NCI-H69 (cell line): ENCODE measurements at regions not wholly inside any gene's neighbourhood (a gene's known extent, or its start where the extent isn't known, plus 50 kb on each side); places are given as distances from the start of the nearest gene placed in this dataset.

ENCODE experiments used
- DNase-seq: peaks from one replicate; lab custom pipeline; 2025; lab: John Stamatoyannopoulos, UW

DNA sequence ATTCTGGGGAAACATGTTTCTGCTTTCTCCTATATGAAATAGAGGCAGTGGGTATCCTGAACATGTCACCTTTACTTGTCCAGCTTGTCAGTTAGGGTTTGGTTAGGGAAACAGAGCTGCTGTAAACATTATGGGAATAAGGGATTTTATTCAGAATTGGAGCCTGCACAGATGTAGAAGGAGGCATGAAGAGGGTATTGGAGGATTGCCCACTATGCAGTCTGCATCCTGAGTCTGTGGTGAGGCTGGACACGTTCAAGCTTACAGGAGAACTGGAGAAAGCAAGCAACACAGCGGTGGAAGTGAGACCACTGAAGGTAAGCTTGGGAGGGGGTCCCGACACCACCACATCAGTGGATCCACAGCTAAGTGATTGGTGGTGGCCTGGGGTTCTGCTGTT is 443.0 kb upstream of the TNP1 start:
- no peak for DNase-seq

DNA sequence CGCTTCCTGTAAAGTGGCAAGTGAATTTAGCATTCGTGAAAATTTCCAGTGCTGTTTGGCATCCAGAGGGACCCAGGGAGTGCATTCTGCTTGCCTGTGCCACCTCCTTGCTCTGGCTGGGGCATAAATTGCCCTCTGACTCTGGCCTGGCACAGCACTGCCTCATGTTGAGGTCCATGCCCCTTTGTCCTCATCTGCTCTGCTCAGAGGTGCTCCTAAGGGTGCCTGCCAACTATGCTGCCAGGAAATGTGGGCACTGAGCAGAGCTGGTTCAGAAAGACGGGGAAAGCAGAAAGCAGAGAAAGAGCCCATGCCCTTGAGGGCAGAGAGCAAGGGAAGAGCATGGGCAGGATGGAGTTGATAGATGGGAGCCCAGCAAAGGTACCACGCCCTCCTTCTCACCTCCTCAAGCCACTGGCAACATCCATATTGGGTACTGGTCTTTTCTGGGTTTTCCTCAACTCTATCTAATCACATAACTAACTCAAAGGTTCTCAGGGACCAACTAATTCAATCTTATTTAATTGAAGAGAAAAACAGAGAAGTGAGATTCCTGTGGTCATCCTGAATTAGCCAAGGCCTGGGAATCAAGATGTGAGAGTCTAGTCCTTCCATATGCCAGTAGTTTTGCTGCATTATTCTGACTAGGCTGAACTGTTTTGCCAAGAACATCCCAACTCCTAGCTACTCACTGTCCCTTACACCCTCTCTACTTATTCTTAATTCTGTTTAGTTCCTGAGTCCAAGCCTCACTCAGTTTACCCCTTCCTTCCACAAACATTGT is 441.5 kb upstream of the TNP1 start:
- no peak for DNase-seq

DNA sequence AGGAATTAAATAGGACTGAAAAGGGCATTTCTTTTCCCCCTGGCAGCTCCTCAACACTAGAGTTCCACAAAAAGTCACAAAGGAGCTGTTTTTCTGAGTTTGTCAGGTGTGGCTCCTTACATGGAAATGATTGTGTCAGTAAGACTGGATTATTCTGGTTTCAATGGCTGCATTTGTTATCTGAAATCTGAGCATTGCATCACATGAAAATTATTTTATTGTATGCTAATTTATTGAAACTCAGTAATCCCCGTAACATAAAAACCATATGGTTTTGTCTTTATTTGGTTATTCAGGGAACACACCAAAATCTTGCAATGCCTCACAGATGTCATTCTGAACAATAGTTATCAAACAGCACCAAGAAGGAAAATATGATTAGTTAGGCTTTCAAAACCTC is 439.7 kb upstream of the TNP1 start:
- DNase-seq = no peak

DNA sequence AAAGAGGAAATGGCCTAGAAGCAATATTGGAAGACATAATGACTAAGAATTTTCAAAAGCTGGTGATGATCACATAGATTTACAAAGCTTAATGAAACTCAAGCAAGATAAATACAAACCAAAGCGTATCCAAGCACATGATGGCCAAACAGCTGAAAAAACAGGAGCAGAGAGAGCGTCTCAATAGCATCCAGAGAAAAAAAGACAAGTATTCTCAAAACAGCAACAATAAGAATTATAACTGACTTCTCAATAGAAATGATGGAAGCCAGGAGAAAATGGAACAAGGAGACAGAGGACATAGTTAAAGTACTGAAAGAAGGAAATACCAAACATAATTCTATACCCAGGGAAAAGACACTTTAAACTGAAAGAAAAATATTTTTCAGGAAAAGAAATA is 437.2 kb upstream of the TNP1 start:
- DNase-seq = no peak

DNA sequence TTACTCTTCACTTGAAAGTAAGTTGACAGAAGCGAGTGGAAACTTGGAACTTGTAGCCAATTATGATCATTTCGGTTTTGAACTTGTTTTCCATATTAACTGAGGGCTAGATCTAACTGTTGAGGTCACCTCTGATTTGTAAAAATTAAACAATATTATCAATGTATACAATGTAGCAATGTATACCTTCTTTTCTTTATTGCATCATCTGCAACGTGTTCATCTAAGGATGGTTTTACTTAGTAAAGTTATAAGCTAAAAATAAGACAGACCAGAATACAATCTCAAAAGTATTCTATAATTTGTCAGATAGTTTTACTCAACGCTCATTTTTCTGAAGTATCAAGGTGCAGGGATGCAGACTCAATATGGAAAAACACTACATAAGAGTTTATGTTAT is 435.0 kb upstream of the TNP1 start:
- DNase-seq = no peak

DNA sequence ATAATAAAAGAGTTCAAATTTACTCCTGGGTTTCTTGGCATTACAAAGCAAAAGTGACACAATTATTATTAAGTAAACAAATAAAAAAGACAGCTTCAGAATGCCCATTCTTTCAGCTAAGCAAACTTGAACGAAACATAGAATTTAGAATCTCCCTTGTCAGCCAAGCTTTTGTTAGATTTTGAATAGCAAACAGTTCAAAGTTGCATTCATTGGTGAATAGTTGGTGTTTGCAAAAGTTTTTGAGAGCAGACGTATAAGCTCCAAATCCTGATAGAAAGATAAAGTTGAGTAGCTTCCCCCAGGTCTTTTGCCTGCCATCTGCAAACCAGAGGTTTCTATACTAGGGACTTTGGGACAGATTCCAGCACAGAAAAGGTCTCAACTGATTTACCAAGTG is 434.3 kb upstream of the TNP1 start:
- no peak for DNase-seq

DNA sequence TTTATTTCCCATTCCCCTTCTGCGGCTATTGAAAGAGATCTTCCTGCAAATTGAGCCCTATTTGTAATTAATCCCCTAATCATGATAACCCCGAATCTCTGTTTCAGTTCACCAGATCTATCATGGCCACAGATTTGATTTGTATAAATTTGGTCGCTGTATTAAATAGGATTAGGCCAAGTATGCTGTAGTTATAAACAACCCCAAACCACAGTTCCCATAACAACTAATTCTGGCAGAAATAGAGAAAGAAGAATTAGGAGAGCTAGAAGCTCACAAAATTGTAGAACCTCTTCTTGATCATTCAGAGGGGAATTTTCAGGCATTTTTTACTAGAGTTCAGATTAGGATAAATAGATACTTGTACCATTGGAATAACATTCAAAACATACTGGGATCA is 433.7 kb upstream of the TNP1 start:
- DNase-seq = no peak

DNA sequence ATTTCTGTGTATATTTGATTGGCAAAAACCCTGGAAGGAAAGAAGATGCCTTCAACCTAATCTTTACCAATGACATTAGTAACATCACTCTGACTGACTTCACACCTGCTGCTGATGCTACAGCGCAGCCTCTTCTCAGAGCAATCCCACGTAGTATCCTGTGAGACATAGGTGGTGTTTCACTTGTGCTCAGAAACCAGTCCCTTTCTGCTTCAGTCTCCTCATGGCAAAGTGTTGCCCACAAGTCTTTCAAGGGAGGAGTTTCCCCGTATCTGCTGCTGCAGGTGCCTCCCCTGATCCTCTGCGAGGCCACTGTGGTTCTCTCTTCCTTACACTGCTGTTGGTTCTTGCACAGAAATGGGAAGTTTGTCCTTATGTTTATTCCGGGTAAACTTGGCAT is 433.2 kb upstream of the TNP1 start:
- no peak for DNase-seq

DNA sequence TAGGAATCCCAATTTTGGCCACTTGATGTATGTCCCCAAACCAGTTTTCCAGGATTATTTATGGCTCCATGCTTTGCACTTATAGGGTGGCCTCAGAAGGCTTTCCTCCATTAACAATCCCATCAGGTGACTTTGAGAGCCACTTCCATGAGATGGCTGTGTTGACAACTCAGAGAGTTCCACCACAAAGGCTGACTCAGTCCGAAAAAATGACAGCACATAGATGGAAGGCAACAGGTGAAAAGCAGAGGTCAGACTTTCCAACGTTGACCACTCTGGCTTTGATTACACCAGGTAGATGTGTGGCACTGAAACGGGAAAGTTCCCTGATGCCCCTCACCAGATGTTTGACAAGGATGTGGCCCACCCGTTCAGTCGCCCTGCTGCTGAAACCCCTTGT is 431.4 kb upstream of the TNP1 start:
- DNase-seq = no peak

DNA sequence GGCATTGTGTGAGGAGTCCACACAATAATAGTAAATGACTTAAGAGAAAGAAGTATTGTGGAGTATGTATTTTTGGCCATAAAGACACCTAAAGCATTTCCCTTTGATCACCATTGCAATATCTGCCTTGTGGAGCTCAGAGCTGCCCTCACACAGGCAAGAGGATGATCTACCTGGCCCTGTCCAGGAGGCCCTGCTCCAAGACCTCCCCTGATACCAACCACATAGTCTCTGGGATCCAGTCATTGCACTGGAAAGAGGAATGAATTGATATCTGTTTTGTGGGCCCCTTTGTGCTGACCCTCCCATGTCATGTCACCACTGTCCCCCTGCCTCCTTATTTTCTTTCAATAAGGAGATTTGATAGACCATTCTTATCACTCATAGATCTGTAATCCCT is 430.6 kb upstream of the TNP1 start:
- peak; percentile 7 for DNase-seq

DNA sequence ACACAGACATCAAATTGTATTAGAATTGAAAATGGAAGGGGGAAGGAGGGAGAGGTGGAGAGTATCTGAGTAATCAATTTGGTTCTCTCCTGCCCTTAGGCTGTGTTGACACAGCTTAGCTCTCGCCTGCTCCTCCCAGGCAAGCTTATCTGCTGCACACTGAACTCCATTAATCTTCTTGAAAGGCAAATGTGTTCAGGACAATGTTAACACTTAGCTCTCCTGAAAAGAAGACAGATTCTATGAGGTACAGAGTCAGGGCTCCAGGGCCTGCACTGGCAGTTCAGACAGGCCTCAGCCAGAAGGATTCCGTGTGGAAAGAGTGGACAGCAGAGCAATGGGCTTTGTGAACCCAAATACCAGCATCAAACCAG is 430.0 kb upstream of the TNP1 start:
- peak; percentile 94 for DNase-seq

DNA sequence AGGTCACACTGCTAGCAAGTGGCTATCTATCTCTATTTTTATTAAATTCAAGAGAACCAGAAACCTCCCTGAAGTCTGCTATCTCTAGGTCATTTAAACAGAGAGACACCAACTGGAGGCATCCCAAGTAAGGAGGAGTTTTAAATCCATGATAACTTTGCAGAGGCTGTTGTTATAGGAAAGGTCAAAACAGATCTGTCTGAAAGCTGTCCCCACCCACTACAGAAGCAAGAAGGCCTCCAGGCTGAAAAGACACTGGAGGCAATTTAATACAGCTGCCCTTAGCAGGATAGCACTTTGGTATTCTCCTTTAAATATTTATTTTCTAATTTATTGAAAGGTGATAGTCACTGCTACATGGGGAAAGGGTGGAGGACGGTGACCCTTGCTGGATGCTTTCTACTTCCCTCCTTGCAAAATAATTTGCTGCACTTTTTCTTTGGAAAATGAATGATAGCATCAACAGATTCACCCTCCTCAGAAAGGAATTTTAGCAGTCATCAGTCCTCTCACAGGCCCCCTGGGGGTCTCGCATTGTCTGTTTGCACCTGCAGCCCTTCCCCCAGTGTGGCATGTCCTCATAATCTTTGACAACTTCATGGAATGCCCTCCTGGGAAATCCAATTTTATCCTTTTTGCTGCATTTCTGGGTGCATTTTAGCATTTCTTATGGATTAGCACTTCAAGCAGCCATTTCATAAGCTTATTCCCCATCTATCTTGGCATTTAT is 429.5 kb upstream of the TNP1 start:
- peak; percentile 90 for DNase-seq

DNA sequence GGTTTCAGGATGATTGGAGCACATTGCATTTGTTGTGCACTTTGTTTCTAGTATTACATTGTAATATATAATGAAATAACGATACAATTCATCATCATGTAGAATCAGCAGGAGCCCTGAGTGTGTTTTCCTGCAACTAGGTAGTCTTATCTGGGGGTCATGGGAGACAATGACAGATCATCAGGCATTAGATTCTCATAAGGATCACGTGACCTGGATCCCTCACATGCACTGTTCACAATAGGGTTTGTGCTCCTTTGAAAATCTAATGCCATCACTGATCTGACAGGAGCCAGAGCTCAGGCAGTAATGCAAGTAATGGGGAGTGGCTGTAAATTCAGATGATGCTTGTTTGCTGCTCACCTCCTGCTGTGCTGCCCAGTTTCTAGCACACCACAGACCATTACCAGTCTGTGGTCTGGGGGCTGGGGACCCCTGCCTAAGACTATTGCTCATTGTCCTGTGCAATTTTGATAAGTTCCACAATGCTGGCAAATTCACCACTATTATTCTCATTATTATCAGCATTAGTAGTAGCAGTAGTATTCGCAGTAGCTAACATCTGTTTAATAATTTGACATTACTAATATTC is 428.7 kb upstream of the TNP1 start:
- no peak for DNase-seq

DNA sequence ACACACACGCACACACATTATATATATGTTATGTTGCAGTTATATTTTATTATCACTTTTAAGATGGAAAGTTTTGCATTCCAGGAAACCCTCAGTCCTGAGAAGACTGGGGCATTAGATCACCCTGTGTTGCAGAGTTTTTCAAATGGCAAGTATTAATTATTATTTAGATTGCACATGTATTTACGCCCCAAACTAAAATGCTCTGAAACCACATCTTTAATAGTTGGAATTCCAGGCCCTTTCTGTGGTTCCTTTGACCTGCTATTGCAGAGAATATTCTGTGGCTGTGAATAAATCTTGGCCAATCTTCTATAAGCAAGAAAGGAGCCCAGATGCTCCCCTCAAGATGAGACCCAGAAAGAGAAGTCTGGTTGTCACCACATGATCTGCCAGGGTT is 427.0 kb upstream of the TNP1 start:
- DNase-seq = no peak

DNA sequence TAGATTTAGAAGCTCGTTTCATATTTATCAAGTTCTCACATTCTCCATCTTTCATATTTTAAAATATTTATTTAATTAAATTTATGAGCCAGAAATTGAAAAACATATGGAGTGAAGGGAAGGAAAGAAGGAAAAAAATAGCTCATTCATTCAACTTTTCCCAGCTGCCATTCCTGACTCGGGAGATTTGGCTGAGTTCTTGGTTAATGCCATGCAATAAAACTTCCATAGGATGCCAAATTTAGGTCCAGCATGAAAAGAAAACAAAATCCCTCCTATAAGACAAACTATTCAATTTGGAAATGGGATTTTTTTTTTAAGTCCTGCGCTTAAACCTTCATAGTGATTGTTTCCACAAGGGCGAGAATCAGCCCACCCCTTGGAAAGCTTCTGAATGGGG is 426.1 kb upstream of the TNP1 start:
- no peak for DNase-seq

DNA sequence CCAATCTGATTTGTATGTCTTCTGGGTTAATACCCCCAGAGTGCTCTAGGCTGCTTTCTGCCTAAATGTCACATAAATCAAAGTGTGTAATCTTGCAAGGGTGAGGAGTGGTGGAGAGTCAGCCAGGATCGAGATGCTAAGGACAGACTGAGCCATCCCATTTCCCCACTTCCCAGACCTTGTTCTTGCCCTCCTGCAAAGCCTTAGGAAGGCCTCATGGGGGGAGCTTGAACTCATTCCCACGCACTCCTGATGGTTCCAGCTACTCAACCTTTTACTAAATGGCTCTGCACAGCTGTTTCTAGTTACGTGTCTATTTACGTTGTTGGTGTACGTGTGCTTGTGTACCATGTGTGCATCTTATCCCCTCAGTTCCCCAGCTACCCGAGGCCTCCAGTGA is 423.6 kb upstream of the TNP1 start:
- no peak for DNase-seq

DNA sequence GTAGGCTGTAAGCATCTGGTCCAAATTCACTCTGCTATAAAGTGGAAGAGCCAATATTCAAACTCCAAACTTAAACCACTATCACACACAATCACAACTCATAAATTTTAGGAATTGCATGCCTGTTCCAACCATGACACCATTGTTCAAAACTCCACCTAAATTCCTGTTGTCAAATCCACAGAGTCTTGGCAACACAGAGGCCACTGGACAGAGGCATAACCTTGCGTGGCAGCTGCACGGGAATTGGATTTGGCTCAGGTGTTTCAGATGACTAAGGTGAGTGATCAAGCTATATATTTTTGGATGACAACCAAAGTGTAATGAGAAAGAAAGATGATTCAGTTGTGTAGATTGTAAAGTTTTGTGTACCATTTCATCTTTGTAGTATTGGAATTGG is 422.7 kb upstream of the TNP1 start:
- no peak for DNase-seq

DNA sequence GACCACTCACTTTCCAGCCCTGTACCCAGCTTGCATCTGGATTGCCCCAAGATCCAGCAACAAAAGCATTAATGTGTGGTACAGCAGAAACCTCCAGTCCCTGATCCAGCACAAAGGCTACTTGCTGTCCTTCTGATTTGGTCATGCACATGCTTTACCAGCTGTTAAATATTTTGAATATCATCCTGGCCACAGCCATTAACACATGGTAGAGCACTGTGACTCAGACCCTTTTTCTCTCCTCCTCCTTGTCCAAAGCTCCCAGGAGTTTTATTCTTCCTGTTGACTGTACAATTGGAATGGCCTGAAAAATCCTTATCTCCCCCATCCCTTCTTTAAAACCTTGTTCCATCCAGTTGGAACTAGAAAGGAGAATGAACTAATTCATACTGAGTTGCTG is 419.7 kb upstream of the TNP1 start:
- DNase-seq = no peak

DNA sequence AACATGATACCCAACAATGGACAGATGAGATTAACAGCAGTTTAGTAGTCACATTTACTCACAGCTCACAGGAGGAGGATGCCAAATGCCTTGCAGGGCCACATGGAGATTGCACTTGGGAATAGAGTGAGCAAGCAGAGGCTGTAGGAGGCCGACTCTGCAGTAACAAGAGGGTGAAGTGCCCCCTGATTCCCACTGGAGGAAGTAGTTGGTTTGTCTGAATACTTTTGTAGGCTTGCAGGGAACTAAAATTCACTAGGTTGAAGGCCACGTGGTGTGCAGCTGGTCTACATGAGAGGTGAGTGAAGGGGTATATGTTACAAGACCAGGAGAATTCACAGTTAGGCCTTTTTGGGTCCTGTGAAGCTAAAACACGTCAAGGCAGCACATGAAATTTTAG is 419.3 kb upstream of the TNP1 start:
- DNase-seq = no peak

DNA sequence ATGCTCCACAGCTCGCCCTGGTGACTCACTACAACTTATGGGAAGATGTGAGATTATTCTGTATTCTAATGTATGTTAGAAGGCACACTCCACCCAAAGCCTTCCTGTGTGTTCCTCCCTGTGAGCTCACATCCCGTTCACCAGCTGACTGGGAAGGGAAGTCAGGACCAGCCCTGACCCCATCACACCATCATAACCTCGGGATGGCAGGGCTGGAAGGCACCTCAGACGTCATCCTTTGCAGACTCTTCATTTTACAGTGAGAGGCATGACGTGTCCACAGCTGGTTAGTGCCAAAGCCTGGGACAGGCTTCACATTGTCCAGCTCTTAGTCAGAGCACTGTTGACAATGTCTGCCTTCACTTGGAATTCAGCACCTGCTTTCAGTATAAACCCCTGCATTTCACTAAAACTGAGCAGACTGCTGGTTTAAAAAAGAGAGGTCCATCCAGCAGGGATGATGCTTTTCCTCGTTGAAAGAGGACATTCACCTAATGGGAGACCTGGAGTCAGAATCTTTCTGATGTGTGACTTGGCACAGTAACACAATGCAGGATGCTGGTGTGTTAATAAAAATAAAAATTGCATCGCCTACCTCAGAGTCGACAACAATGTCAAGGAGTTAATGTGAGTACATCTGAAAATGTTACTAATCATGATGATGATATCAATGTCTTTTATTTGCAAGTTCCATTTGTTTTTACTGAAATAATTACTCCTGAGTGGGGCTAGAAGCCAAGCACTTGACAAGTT is 418.0 kb upstream of the TNP1 start:
- DNase-seq = no peak

DNA sequence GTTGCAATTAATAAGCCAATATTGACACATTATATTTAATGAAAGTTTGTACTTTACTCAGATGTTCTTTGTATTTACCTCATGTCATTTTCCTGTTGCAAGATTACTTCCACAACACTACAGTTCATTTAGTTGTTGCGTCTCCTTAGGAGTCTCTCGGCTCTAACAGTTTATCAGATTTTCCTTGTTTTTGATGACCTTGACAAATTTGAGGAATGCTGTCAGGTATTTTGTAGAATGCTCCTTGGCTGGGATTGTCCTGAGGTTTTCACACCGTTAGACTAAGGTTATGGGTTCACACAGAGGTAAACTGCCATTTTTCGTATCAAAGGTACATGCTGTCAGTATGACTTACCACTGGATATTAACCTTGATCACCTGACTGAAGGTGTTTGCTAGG is 416.6 kb upstream of the TNP1 start:
- DNase-seq = no peak

DNA sequence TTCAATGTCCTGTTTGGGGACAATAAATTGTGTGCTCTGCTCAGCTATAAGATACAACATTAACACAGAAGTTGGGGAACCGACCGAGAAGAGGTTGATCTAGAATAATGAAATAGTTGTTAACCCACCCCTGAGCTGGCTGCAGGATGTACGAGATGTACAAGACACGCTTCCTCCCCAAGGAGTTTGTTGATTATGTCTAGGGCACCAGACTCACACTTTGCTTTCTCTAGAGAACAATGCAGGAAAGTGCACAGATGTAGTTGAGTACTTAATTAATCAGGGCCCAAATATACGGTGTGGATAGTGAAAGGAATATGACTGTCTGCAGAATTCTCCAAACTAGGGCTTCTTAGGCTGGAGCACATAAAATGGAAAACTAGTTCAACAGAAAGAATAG is 415.2 kb upstream of the TNP1 start:
- peak; percentile 4 for DNase-seq

DNA sequence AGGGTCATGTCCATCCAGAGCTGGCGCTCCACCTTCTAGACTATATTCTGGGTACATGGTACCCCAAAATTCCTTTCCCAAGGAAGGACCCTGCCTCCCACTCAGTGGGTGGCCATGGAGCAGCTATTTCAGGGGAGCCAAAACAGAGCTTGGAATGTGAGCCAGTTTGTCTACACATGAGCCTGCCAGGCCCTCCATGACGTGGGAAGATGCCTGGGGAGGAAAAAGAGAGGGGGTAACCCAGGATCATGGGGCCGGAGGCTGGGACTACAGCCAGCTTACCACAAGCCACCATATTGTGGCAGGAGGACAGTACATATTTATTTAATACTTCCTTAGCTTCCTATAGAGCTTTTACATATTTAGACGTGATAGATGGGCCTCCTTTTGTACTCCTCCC is 414.7 kb upstream of the TNP1 start:
- no peak for DNase-seq
